ENCODE measurements at regions not wholly inside any gene's neighbourhood (a gene's known extent, or its start where the extent isn't known, plus 50 kb on each side); places are given as distances from the start of the nearest gene placed in this dataset.

DNA sequence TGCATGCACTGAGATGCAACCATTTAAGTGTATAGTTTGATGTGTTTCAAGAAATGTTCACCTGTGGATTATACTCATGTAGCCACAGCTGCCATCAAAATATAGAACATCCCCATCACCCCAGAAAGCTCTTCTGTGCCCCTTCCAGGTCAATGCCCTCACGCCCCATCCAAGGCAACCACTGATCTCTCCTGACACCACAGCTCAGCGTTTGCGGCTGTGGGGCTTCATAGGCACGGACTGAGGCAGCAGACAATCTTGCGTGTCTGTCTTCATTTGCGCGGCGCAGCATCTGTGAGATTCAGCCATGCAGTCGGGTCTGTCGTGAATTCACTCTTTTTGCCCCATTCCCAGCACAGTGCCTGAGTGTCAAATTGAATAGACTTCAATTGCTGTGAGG is 153.8 kb upstream of the UQCRFS1 start:
- BruUV-seq (replicated peaks) = no TSS peak
- RAD21 ChIA-PET (ENCODE audit: low non-redundant PET in 1 of 2, low total read pairs in 2 of 2, uncharacterized antibody in 2 of 2, unreplicated experiment in 2 of 2) = no interaction called here

DNA sequence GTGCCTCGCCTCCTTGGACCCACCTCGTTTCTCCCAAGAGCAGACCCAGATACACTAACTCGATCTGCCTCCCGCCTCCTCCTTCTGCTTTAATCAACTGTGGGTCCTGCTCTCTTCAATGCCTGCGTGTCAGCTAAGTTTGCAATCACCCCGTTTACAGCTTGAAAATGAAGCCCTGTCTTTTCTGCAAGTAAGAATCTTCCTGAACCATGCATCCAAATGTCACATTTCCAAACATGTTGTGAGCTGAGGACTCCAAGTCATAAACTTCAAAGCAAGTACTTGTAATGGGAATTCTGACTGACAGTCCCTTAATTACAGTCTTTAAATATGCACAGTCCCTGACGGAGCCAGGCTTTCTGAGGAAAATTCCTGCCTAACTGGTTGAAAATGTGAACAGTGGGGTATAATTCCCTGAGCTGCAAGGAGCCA is 154.9 kb upstream of the UQCRFS1 start:
- DNase-seq (ENCODE audit: low read depth, low spot score) = no peak
- intact Hi-C loops (cut with micrococcal nuclease) = no loop called here
- no peak overlapping the region for H3K27ac ChIP-seq (ENCODE audit: low read depth, low read length)
- ChIA-PET POLR2A (no interaction called here), RAD21 (ENCODE audit: low non-redundant PET in 1 of 2, low total read pairs in 2 of 2, uncharacterized antibody in 2 of 2, unreplicated experiment in 2 of 2) (no interaction called here), CTCF (no interaction called here)
- no peaks in the 10 kb centered on the region for H3K4me1 ChIP-seq (ENCODE audit: control insufficient read depth in 1 of 2, insufficient read depth in 2 of 2, low read length in 2 of 2)
- H3K4me2 ChIP-seq (ENCODE audit: low read length) = no peak overlapping the region
- no TSS peak for BruUV-seq (replicated peaks)
- H3K4me3 ChIP-seq (replicated peaks in 1 of 2; ENCODE audit: low read depth in 1 of 2, low read length in 2 of 2) = no peak overlapping the region
- no peaks in the 10 kb centered on the region for H3K36me3 ChIP-seq (ENCODE audit: control insufficient read depth in 1 of 2, insufficient read depth in 2 of 2, low read length in 2 of 2)
- no peak overlapping the region for H3K9ac ChIP-seq (ENCODE audit: low read length)
- no peaks in the 10 kb centered on the region for H3K9me2 ChIP-seq (ENCODE audit: insufficient read depth)
- no peaks in the 10 kb centered on the region for H3K9me3 ChIP-seq (ENCODE audit: control insufficient read depth in 1 of 2, insufficient read depth in 1 of 2, low read depth in 1 of 2, low read length in 2 of 2)
- H2AFZ ChIP-seq (ENCODE audit: low read depth, low read length, poor library complexity, severe bottlenecking) = no peak overlapping the region
- H3K27me3 ChIP-seq (ENCODE audit: insufficient read depth, low read length) = peaks cover 15% of the 10 kb centered on the region
- no peak for ATAC-seq
- H3K79me2 ChIP-seq (ENCODE audit: insufficient read depth, low read length) = no peaks in the 10 kb centered on the region
- no peaks in the 10 kb centered on the region for H4K20me1 ChIP-seq (ENCODE audit: insufficient read depth)
- TF ChIP-seq, protein P1, sequence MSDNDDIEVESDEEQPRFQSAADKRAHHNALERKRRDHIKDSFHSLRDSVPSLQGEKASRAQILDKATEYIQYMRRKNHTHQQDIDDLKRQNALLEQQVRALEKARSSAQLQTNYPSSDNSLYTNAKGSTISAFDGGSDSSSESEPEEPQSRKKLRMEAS (IDR thresholded peaks at IDR 0.05) = no peak
- TF ChIP-seq, protein P2, sequence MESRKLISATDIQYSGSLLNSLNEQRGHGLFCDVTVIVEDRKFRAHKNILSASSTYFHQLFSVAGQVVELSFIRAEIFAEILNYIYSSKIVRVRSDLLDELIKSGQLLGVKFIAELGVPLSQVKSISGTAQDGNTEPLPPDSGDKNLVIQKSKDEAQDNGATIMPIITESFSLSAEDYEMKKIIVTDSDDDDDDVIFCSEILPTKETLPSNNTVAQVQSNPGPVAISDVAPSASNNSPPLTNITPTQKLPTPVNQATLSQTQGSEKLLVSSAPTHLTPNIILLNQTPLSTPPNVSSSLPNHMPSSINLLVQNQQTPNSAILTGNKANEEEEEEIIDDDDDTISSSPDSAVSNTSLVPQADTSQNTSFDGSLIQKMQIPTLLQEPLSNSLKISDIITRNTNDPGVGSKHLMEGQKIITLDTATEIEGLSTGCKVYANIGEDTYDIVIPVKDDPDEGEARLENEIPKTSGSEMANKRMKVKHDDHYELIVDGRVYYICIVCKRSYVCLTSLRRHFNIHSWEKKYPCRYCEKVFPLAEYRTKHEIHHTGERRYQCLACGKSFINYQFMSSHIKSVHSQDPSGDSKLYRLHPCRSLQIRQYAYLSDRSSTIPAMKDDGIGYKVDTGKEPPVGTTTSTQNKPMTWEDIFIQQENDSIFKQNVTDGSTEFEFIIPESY (IDR thresholded peaks at IDR 0.05; ENCODE audit: extremely low read depth, insufficient replicate concordance, low read length) = no peak
- TF ChIP-seq, protein P3, sequence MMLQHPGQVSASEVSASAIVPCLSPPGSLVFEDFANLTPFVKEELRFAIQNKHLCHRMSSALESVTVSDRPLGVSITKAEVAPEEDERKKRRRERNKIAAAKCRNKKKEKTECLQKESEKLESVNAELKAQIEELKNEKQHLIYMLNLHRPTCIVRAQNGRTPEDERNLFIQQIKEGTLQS (IDR thresholded peaks at IDR 0.05) = no peak
- TF ChIP-seq EZH2 (IDR thresholded peaks at IDR 0.05) (no peak), FOSL1 (IDR thresholded peaks at IDR 0.05; ENCODE audit: low read depth) (no peak), JUND (IDR thresholded peaks at IDR 0.05) (no peak), POLR2AphosphoS5 (IDR thresholded peaks at IDR 0.05; ENCODE audit: low read depth, low read length) (no peak), EGR1 (IDR thresholded peaks at IDR 0.05; ENCODE audit: low read depth) (no peak), SRF (IDR thresholded peaks at IDR 0.05; ENCODE audit: low read depth) (no peak), CEBPB (IDR thresholded peaks at IDR 0.05; ENCODE audit: low read depth) (no peak), ZNF274 (IDR thresholded peaks at IDR 0.05; ENCODE audit: low read depth, low read length) (no peak), TCF7L2 (IDR thresholded peaks at IDR 0.05; ENCODE audit: borderline replicate concordance, extremely low read depth, insufficient read depth, insufficient read length) (no peak), ELF1 (IDR thresholded peaks at IDR 0.05; ENCODE audit: borderline replicate concordance, low read depth) (no peak), ZFX (IDR thresholded peaks at IDR 0.05) (no peak), RAD21 (IDR thresholded peaks at IDR 0.05; ENCODE audit: low read depth) (no peak), SIN3A (IDR thresholded peaks at IDR 0.05; ENCODE audit: low read depth) (no peak), CBX3 (IDR thresholded peaks at IDR 0.05; ENCODE audit: low read depth) (no peak)

More for the DNA sequence above, 153.8 kb upstream of the UQCRFS1 start:
- no peak overlapping the region for H3K9ac ChIP-seq (ENCODE audit: low read length)
- no peak for TF ChIP-seq POLR2A (IDR thresholded peaks at IDR 0.05; ENCODE audit: borderline replicate concordance, extremely low read depth, insufficient read depth, insufficient read length)
- no peak for TF ChIP-seq POLR2AphosphoS5 (IDR thresholded peaks at IDR 0.05; ENCODE audit: low read depth, low read length)
- no peak for TF ChIP-seq FOSL1 (IDR thresholded peaks at IDR 0.05; ENCODE audit: low read depth)
- no peak for TF ChIP-seq SRF (IDR thresholded peaks at IDR 0.05; ENCODE audit: low read depth)
- no peak for TF ChIP-seq SP1 (IDR thresholded peaks at IDR 0.05; ENCODE audit: low read depth)
- TF ChIP-seq EZH2 (IDR thresholded peaks at IDR 0.05) = no peak
- no peak for TF ChIP-seq CEBPB (IDR thresholded peaks at IDR 0.05; ENCODE audit: low read depth)
- no peak for TF ChIP-seq EGR1 (IDR thresholded peaks at IDR 0.05; ENCODE audit: low read depth)
- TF ChIP-seq EZH2phosphoT487 (IDR thresholded peaks at IDR 0.05; ENCODE audit: borderline replicate concordance) = no peak
- TF ChIP-seq, protein P1 (IDR thresholded peaks at IDR 0.05) = no peak
- no peak for TF ChIP-seq ELF1 (IDR thresholded peaks at IDR 0.05; ENCODE audit: borderline replicate concordance, low read depth)
- H3K4me3 ChIP-seq (replicated peaks in 1 of 2; ENCODE audit: low read depth in 1 of 2, low read length in 2 of 2) = no peak overlapping the region
- peaks cover 15% of the 10 kb centered on the region for H3K27me3 ChIP-seq (ENCODE audit: insufficient read depth, low read length)
- POLR2A ChIA-PET = no interaction called here
- intact Hi-C loops (cut with micrococcal nuclease) = no loop called here
- ATAC-seq (no peak), DNase-seq (ENCODE audit: low read depth, low spot score) (no peak)
- no peaks in the 10 kb centered on the region for H3K36me3 ChIP-seq (ENCODE audit: control insufficient read depth in 1 of 2, insufficient read depth in 2 of 2, low read length in 2 of 2)
- CTCF ChIA-PET = no interaction called here
- H3K27ac ChIP-seq (ENCODE audit: low read depth, low read length) = no peak overlapping the region
- H3K4me2 ChIP-seq (ENCODE audit: low read length) = no peak overlapping the region
- no peaks in the 10 kb centered on the region for H4K20me1 ChIP-seq (ENCODE audit: insufficient read depth)
- H3K4me1 ChIP-seq (ENCODE audit: control insufficient read depth in 1 of 2, insufficient read depth in 2 of 2, low read length in 2 of 2) = no peaks in the 10 kb centered on the region
- H3K9me3 ChIP-seq (ENCODE audit: control insufficient read depth in 1 of 2, insufficient read depth in 1 of 2, low read depth in 1 of 2, low read length in 2 of 2) = no peaks in the 10 kb centered on the region; a peak in 1 of 4 replicates
- H2AFZ ChIP-seq (ENCODE audit: low read depth, low read length, poor library complexity, severe bottlenecking) = no peak overlapping the region
- no peaks in the 10 kb centered on the region for H3K9me2 ChIP-seq (ENCODE audit: insufficient read depth)
- no peaks in the 10 kb centered on the region for H3K79me2 ChIP-seq (ENCODE audit: insufficient read depth, low read length)
